ENCODE measurements at regions not wholly inside any gene's neighbourhood (a gene's known extent, or its start where the extent isn't known, plus 50 kb on each side); places are given as distances from the start of the nearest gene placed in this dataset.

GRCh38 chr13:27704681-27705080 is 83.0 kb downstream of the POLR1D start:
- no CpG with 5 or more reads among the region's 2 CpGs for WGBS (ENCODE audit: insufficient coverage)
- H3K4me3 Mint-ChIP-seq = no peak overlapping the region
- Histone ChIP-seq H3K4me3 (replicated peaks in 1 of 3; ENCODE audit: low read depth in 2 of 3, low read length in 3 of 3) (no peak overlapping the region), H3K4me2 (replicated peaks; ENCODE audit: extremely low read depth, low read length, poor library complexity, severe bottlenecking) (no peak overlapping the region), H3K9me3 (replicated peaks in 1 of 2; ENCODE audit: control insufficient read depth in 1 of 2, insufficient read depth in 1 of 2, low read length in 2 of 2) (peaks cover 2 to 14% of the 10 kb centered on the region in 2 donors), H3K9ac (ENCODE audit: insufficient read depth, low read length, poor library complexity, severe bottlenecking) (no peak overlapping the region), H3K4me1 (ENCODE audit: control insufficient read depth in 1 of 2, insufficient read depth in 2 of 2, low read length in 2 of 2) (no peaks in the 10 kb centered on the region), H3K36me3 (replicated peaks in 1 of 2; ENCODE audit: control insufficient read depth in 1 of 2, insufficient read depth in 2 of 2, low read length in 2 of 2) (no peaks in the 10 kb centered on the region), H3K79me2 (ENCODE audit: insufficient read depth, low read length) (no peaks in the 10 kb centered on the region), H2AFZ (ENCODE audit: insufficient read depth, low read depth, low read length, poor library complexity, severe bottlenecking) (no peak overlapping the region), H3K27me3 (ENCODE audit: control insufficient read depth in 2 of 2, insufficient read depth in 2 of 2, low read length in 2 of 2) (no peaks in the 10 kb centered on the region), H3K27ac (ENCODE audit: low read depth in 1 of 2, low read length in 2 of 2) (no peak overlapping the region), H4K20me1 (ENCODE audit: insufficient read depth, low read length) (no peaks in the 10 kb centered on the region)
- H3K36me3 Mint-ChIP-seq = no peaks in the 10 kb centered on the region
- intact Hi-C loops (cut with micrococcal nuclease) = no loop called here
- peak in 1 of 3 donors; percentile 6 for DNase-seq
- no peaks in the 10 kb centered on the region for H3K4me1 Mint-ChIP-seq
- no peak for TF ChIP-seq CTCF (IDR thresholded peaks at IDR 0.05)
- H3K9me3 Mint-ChIP-seq = peaks cover 14 to 24% (median 17%) of the 10 kb centered on the region in 7 donors
- peaks cover 0 to 11% (median 8%) of the 10 kb centered on the region in 3 donors for H3K27me3 Mint-ChIP-seq (ENCODE audit: low read depth in 3 of 3)
- H3K27ac Mint-ChIP-seq = no peak overlapping the region

- H3K4me2 ChIP-seq (replicated peaks; ENCODE audit: extremely low read depth, low read length, poor library complexity, severe bottlenecking) = no peak overlapping the region
- no peaks in the 10 kb centered on the region for H3K36me3 Mint-ChIP-seq
- no peaks in the 10 kb centered on the region for H3K4me1 Mint-ChIP-seq
- no peaks in the 10 kb centered on the region for H4K20me1 ChIP-seq (ENCODE audit: insufficient read depth, low read length)
- no peaks in the 10 kb centered on the region for H3K36me3 ChIP-seq (replicated peaks in 1 of 2; ENCODE audit: control insufficient read depth in 1 of 2, insufficient read depth in 2 of 2, low read length in 2 of 2)
- H3K27me3 Mint-ChIP-seq (ENCODE audit: low read depth in 3 of 3) = peaks cover 0 to 12% (median 6%) of the 10 kb centered on the region in 3 donors
- H3K9me3 ChIP-seq (replicated peaks in 1 of 2; ENCODE audit: control insufficient read depth in 1 of 2, insufficient read depth in 1 of 2, low read length in 2 of 2) = peaks cover 2 to 13% of the 10 kb centered on the region in 2 donors
- H3K4me1 ChIP-seq (ENCODE audit: control insufficient read depth in 1 of 2, insufficient read depth in 2 of 2, low read length in 2 of 2) = no peaks in the 10 kb centered on the region
- no peaks in the 10 kb centered on the region for H3K79me2 ChIP-seq (ENCODE audit: insufficient read depth, low read length)
- H3K27ac Mint-ChIP-seq = no peak overlapping the region
- no peak for TF ChIP-seq CTCF (IDR thresholded peaks at IDR 0.05)
- no peak overlapping the region for H3K27ac ChIP-seq (ENCODE audit: low read depth in 1 of 2, low read length in 2 of 2)
- 98% methylated on average over 8 of the region's 9 CpGs for WGBS (ENCODE audit: insufficient coverage)
- intact Hi-C loops (cut with micrococcal nuclease) = no loop called here
- H3K4me3 Mint-ChIP-seq = no peak overlapping the region
- DNase-seq = no peak
- H3K4me3 ChIP-seq (replicated peaks in 1 of 3; ENCODE audit: low read depth in 2 of 3, low read length in 3 of 3) = no peak overlapping the region
- H2AFZ ChIP-seq (ENCODE audit: insufficient read depth, low read depth, low read length, poor library complexity, severe bottlenecking) = no peak overlapping the region
- H3K9ac ChIP-seq (ENCODE audit: insufficient read depth, low read length, poor library complexity, severe bottlenecking) = no peak overlapping the region
- H3K27me3 ChIP-seq (ENCODE audit: control insufficient read depth in 2 of 2, insufficient read depth in 2 of 2, low read length in 2 of 2) = no peaks in the 10 kb centered on the region
- H3K9me3 Mint-ChIP-seq = peaks cover 5 to 11% (median 7%) of the 10 kb centered on the region in 7 donors
Observed at GRCh38 chr13:27708325-27708724, 84.0 kb upstream of the GSX1 start.
